Type B pancreatic cell (in vitro differentiated cells): ENCODE measurements at regions not wholly inside any gene's neighbourhood (a gene's known extent, or its start where the extent isn't known, plus 50 kb on each side); places are given as distances from the start of the nearest gene placed in this dataset.

Experiments
- DNase-seq: peaks from one replicate; pipeline ENCODE4 v3.0.0; 2021; ENCODE audit warnings: mixed read lengths; ENCODE audit not compliant: unreplicated experiment; ENCODE audit errors: extremely low spot score
- H3K27ac Mint-ChIP-seq: 2 replicates; pipeline ENCODE4 v1.8.0; 2021; ENCODE audit warnings: mild to moderate bottlenecking, mixed read lengths
- H3K27me3 Mint-ChIP-seq: 2 replicates; pipeline ENCODE4 v1.8.0; 2021; ENCODE audit warnings: mixed read lengths
- H3K36me3 Mint-ChIP-seq: 2 replicates; pipeline ENCODE4 v1.8.0; 2021; ENCODE audit warnings: mixed read lengths
- H3K4me1 Mint-ChIP-seq: one replicate; pipeline ENCODE4 v1.8.0; 2021; ENCODE audit warnings: mixed read lengths; ENCODE audit not compliant: unreplicated experiment
- H3K4me3 Mint-ChIP-seq: 2 replicates; pipeline ENCODE4 v1.8.0; 2021; ENCODE audit warnings: mild to moderate bottlenecking, mixed read lengths
- H3K9me3 Mint-ChIP-seq: 2 replicates; pipeline ENCODE4 v1.8.0; 2021; ENCODE audit warnings: mixed read lengths
- TF ChIP-seq, protein P1 (sequence below): fragments of 200-600 bp; sonication (generic); conservative IDR thresholded peaks from 2 replicates; pipeline ENCODE4 v1.5.0; 2021; ENCODE audit warnings: antibody characterized with exemption, mild to moderate bottlenecking

DNA sequence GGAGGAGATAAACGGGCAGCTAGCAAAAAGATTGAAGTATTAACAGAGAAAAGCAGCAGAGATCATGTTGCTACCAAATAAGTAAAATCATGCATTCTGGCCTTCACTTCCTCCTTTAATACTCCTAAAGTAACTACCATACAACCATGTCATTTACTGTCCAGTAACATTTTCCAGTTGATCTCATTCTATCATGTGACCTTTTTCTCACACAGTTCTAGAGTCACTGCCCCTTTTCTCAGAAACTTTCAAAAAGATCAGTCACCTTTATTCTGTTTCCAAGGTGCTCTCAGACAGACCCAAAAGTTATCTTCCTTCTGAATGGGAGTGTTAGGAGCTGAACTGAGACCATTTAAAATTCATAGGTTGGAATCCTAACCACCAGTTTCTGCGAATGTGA, 984.4 kb downstream of the FAM181B start:
- TF ChIP-seq, protein P1, sequence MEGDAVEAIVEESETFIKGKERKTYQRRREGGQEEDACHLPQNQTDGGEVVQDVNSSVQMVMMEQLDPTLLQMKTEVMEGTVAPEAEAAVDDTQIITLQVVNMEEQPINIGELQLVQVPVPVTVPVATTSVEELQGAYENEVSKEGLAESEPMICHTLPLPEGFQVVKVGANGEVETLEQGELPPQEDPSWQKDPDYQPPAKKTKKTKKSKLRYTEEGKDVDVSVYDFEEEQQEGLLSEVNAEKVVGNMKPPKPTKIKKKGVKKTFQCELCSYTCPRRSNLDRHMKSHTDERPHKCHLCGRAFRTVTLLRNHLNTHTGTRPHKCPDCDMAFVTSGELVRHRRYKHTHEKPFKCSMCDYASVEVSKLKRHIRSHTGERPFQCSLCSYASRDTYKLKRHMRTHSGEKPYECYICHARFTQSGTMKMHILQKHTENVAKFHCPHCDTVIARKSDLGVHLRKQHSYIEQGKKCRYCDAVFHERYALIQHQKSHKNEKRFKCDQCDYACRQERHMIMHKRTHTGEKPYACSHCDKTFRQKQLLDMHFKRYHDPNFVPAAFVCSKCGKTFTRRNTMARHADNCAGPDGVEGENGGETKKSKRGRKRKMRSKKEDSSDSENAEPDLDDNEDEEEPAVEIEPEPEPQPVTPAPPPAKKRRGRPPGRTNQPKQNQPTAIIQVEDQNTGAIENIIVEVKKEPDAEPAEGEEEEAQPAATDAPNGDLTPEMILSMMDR: no peak
- Mint-ChIP-seq H3K36me3 (no peaks in the 10 kb centered on the region), H3K9me3 (no peaks in the 10 kb centered on the region), H3K4me1 (no peaks in the 10 kb centered on the region), H3K27ac (no peak overlapping the region), H3K27me3 (no peaks in the 10 kb centered on the region), H3K4me3 (no peak overlapping the region)
- no peak for DNase-seq

DNA sequence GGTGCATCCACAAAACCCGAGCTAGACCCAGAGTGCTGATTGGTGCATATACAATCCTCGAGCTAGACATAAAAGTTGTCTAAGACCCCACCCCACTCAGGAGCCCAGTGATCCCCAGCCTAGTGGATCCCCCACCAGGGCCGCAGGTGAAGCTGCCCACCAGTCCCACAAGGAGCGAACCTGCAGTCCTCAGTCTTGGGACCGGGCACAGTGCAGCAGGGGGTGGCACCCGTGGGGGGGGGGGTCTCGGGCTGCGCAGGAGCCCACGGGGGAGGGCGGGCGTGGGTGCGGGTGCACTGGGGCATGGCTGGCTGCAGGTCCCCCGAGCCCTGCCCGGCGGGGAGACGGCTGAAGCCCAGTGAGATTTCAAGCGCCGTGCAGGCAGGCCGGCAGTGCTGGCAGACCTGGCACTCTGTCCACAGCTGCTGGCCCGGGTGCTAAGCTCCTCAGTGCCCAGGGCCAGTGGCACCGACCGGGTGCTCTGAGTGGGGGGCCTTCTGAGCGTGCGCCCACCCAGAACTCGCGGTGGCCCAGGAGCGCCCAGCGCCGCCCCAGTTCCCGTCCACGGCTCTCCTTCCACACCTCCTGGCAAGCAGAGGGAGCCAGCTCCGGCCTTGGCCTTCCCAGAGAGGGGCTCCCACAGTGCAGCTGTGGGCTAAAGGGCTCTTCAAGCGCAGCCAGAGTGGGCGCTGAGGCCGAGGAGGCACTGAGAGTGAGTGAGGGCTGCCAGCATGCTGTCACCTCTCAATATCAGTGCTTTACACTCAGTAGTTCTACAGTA, 989.1 kb downstream of the FAM181B start:
- Mint-ChIP-seq H3K27me3 (peaks cover 3% of the 10 kb centered on the region), H3K9me3 (no peaks in the 10 kb centered on the region), H3K4me3 (no peak overlapping the region), H3K4me1 (no peaks in the 10 kb centered on the region), H3K27ac (no peak overlapping the region), H3K36me3 (no peaks in the 10 kb centered on the region)
- DNase-seq: no peak
- TF ChIP-seq, protein P1: no peak

DNA sequence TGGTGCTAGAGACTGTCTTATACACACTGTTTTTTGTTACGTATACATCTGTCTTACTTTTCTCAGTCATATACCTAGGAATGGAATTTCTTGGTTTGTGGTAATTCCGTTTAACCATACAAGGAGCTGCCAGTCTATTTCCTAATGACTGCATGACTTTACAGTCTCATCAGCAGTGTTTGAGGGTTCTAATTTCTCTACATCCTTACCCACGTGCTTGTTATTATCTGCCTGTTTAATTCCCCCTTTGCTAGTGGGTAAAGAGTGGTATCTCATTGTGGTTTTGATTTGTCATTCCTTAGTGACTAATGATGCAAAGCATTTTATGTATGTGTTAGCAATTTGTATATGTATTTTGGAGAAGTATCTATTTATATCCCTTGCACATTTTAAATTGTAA, 1008.0 kb downstream of the FAM181B start:
- Mint-ChIP-seq H3K27ac (no peak overlapping the region), H3K4me3 (no peak overlapping the region), H3K27me3 (no peaks in the 10 kb centered on the region), H3K4me1 (no peaks in the 10 kb centered on the region), H3K36me3 (no peaks in the 10 kb centered on the region), H3K9me3 (peaks cover 5% of the 10 kb centered on the region)
- TF ChIP-seq, protein P1: no peak
- no peak for DNase-seq

DNA sequence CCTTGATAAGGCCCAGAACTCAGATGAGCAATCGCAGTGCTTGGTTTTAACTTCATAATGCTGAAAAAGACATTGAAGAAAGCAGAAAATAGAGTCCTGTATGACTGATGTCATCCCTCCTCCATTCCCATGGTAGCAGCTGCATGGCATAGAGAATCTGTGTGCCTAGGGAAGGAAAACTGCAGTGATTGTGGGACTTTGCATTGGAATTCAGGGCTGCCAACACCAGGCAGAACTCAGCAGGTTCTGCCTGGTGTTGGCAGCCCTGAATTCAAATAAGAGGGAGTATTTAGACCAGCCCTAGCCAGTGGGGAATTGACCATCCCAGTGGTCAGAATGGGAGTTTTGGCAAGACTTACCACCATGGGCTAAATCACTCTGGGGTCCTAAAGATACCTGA, 1016.0 kb downstream of the FAM181B start:
- H3K4me1 Mint-ChIP-seq: no peaks in the 10 kb centered on the region
- H3K36me3 Mint-ChIP-seq: no peaks in the 10 kb centered on the region
- no peak overlapping the region for H3K27ac Mint-ChIP-seq
- H3K4me3 Mint-ChIP-seq: no peak overlapping the region
- no peaks in the 10 kb centered on the region for H3K27me3 Mint-ChIP-seq
- DNase-seq: no peak
- no peaks in the 10 kb centered on the region for H3K9me3 Mint-ChIP-seq
- TF ChIP-seq, protein P1: no peak

DNA sequence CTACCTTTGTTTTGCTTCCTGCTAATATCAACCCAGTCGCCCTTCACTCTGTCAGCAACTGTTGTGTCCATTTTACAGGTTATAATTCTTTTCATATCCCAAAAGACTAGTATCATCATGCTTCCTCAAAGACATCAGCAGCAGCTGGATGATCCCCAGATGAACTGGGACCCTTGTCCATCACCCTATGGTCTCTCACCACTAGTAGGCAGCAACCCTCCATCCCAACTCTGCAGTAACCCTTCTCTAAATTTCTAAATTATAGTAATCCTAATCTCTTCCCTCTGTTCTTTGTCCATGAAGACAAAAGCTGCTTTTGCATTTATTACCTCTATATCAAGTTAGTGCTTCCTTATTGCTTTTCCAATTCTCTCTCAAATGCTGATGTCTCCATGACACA, 1025.8 kb downstream of the FAM181B start:
- Mint-ChIP-seq H3K4me3 (no peak overlapping the region), H3K27me3 (no peaks in the 10 kb centered on the region), H3K36me3 (no peaks in the 10 kb centered on the region), H3K9me3 (no peaks in the 10 kb centered on the region), H3K4me1 (no peaks in the 10 kb centered on the region), H3K27ac (no peak overlapping the region)
- DNase-seq: no peak
- TF ChIP-seq, protein P1: peak; percentile 39

DNA sequence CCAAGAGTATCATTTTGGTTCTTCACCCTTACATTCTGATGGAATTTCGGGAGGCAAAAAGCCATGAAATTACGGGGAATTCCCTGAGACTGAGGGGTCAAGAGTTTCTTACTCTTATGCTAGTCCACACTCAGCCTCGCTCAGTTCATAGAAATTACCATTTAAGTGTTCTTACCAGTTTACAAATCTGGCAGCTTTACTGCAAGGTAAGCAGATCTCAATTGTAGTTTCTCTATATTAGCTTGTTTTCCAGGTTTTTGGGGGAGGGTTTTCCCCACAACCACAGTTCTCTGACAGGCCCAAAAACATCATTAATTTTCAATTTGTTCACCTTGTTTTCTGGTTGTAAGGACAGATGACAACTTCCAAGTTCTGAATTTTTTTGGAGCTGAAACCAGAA, 1028.4 kb downstream of the FAM181B start:
- H3K9me3 Mint-ChIP-seq: no peaks in the 10 kb centered on the region

More for the DNA sequence above, 1028.4 kb downstream of the FAM181B start:
- TF ChIP-seq, protein P1: no peak
- DNase-seq: no peak
- Mint-ChIP-seq H3K4me3 (no peak overlapping the region), H3K27ac (no peak overlapping the region), H3K4me1 (no peaks in the 10 kb centered on the region), H3K36me3 (no peaks in the 10 kb centered on the region), H3K27me3 (no peaks in the 10 kb centered on the region)
